HG03103 (cell line): ENCODE measurements at regions not wholly inside any gene's neighbourhood (a gene's known extent, or its start where the extent isn't known, plus 50 kb on each side); places are given as distances from the start of the nearest gene placed in this dataset.

Experiments
- ATAC-seq: cut with Tn5 transposase; IDR thresholded peaks from one replicate; pipeline ENCODE4 v1.9.1; 2021; ENCODE audit warnings: low read depth; ENCODE audit not compliant: unreplicated experiment

DNA sequence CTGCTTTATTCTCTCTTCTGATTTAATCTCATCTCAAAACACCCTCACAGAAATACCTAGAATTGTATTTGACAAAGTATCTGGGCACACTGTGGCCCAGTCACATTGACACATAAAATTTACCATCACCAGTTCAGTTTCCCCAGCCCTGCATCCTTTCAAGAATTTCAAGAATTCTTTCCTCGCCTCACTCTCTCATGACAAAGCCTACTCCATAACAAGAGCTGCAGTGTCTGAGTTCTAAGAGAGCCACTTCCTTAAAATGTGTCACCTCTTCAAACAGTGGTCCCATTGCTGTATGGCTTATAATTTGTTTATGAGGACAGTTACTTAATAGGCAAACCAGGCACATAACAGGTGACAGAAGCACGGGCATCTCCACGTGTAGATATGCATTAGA lies 90.9 kb upstream of the STK39 start:
- no peak for ATAC-seq

DNA sequence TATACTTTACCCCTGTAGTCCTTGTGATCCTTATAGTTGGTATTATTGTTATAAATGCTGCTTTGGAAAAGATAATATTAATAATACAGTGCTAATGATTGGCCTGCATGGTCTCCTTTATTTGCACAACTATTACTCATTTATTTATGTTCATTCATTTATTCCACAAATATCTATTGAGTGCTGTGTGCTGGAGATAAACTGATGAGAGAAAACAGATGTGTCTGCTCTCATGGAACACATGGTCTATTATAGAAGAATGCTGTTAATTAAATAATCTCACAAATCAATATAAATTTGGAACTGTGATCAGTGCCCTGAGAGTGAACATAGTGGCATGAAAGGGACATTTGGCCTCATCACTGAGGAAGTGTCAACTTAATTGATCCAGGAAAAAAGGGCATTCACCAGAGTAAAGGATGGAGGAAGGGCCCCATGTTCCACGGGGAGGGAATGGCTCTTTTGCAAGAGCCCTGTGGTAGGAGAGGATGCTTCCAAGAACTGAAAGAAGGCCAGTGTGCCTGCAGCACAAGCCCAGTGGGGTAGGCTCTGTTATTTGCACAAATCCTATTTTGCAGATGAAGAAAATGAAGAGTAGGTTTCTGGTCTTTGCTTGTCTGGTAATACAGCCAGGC lies 91.5 kb upstream of the STK39 start:
- no peak for ATAC-seq

DNA sequence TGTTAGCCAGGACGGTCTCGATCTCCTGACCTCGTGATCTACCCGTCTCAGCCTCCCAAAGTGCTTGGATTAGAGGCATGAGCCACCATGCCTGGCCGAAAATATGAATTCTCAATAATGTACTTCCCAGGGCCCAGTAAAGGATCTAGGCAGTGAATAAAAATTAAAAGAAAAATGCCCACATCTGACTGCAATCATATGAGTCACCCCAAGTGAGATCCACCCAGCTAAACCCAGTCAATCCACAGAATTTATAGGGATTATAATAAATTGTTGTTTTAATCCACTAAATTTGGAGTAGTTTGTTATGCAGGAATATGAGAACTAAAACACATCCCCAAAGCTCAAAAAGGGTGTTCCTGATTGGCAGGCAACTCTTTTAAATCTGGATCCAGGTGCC lies 93.5 kb upstream of the STK39 start:
- ATAC-seq: no peak

GRCh38 chr2:168343586-168343985 lies 96.2 kb upstream of the STK39 start:
- ATAC-seq: no peak

- no peak for ATAC-seq
Observed at GRCh38 chr2:168344706-168345105, 97.3 kb upstream of the STK39 start.

GRCh38 chr2:168345601-168346000 lies 98.2 kb upstream of the STK39 start:
- no peak for ATAC-seq

GRCh38 chr2:168346725-168347477 lies 99.5 kb upstream of the STK39 start:
- ATAC-seq: peak; percentile 64

DNA sequence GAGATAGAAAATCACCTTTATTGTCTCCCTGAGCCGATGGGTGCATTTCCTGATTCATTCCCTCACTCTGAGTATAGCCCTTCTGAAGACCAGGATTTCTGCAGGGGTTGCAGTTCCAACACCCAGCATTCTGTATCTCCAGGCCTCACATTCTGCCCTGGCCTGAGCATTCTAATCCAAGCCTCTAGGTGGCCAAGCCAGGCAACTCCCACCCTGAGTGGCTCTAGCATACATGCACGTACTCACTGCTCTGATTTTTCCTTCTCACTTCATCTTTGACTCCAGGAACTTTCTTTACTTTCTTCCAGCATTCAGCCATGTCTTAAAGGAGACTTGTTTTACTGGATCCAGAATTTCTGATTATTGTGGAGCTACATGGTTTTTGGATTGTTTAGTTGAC lies 100.7 kb upstream of the STK39 start:
- peak; percentile 60 for ATAC-seq

GRCh38 chr2:168350380-168350779 lies 103.0 kb upstream of the STK39 start:
- no peak for ATAC-seq

DNA sequence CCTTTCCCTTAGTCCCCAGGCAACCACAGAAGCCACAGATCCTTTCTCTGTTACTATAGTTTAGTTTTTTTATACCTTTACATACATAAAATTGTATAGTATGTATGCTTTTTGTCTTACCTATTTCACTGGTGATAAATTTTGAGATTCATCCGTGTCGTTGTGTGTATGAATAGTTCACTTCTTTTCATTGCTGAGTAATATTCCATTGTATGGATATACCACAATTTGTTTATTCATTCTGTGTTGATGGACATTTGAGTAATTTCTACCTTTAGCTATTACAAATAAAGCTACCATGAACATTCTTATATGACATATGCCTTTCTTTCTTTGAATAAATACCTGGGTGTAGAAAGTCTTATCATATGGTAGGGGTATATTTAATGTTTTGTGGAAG lies 102.8 kb upstream of the CERS6 start:
- no peak for ATAC-seq

GRCh38 chr2:168354499-168354898 lies 101.6 kb upstream of the CERS6 start:
- no peak for ATAC-seq

- ATAC-seq: no peak
Observed at GRCh38 chr2:168355121-168355520, 101.0 kb upstream of the CERS6 start.

GRCh38 chr2:168355779-168356476 lies 100.1 kb upstream of the CERS6 start:
- no peak for ATAC-seq

GRCh38 chr2:168356477-168356835 lies 99.6 kb upstream of the CERS6 start:
- ATAC-seq: no peak

DNA sequence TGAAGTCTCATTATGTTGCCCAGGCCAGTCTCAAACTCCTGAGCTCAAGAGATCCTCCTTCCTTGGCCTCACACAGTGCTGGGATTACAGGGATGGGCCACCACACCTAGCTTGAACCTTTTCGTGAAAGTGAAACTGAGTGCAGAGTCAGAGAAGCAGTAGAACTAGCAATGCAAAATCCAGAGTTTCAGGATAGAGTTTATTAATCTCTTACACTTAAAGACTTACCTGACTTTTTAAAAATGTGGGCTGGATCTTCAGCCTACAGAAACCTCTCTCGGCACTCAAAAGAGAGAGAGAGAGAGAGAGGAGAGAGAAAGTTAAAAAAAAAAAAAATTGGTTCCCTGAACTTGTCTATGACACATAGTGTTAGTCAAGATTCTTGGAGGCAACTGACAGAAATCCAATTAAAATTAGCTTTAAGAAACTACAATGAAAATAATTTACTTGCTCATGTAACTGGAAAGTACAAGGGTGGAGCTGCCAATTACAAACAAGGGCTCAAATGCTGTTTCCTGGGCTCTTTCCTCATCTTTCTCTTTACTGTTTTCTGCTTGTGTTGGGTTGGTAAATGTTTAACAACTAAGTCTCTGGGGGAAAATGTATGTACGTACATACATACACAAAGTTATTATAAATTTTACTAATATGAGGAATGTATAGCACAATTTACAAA lies 98.1 kb upstream of the CERS6 start:
- ATAC-seq: no peak

- no peak for ATAC-seq
Observed at GRCh38 chr2:168359082-168359481, 97.0 kb upstream of the CERS6 start.

DNA sequence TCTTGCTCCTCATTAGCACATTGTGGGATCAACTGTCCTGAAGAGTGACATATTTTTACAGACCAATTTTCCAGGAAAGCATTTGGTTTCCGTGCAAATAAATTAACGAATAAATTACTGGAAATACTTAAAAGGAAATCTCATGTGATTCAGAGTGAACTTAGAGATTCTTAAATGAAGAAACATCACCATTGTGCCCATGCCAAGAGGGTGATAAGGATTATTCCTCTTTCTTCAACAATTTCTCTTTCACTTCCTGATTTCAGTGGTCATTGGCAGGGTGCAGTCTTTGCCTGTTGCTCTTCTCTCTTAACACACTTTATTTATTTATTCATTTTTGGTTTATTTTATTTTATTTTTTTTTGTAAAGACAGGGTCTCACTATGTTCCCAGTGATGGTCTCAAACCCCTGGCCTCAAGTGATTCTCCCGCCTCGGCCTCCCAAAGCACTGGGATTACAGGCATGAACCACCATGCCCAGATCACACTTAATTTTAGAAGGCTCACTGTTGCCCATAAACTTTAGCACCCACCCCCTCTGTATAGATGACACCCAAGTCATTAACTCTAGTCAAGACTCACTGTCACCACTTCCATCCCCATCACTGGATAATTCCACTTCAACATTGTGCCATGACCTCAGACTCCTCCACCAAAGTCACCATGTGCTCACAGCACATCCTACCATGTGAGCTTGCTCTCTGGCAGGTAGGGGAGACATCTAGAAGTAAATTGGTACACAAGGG lies 92.6 kb upstream of the CERS6 start:
- ATAC-seq: no peak

DNA sequence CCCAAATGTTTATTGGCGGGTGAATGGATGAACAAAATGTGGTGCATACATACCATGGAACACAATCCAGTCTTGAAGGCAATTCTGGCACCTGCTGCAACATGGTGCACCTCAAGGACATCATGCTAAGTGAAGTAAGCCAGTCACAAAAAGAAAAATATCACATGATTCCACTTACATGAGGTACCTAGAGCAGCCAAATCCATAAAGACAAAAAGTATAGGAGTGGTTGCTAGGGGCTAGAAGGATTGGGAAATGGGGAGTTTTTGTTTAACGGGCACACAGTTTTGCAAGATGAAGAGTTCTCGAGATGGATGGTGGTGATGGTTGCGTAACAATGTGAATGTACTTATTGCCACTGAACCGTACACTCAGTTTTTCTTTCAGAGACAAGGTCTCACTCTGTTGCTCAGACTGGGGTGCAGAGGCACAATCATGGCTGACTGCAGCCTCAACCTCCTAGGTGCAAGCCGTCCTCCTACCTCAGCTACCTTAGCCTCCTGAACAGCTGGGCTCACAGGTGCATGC lies 90.9 kb upstream of the CERS6 start:
- no peak for ATAC-seq

DNA sequence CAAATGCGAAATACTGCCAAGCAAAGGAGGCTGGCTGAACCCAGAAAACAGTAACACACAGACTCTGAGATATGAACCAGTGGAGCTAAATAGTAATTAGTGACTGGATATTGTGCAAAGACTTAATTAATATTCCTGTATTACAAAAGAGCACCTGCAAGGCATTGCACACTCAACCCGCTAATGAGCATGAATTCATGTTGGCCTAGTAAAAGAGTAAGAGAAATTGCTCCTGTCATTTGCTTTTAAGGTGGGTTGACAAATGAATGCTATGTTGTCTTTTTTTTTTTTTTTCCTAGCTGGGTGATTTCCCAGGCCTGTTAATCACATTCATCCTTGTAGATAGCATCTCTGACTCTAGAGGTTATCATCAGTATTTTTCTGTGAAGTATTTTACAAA lies 87.0 kb upstream of the CERS6 start:
- no peak for ATAC-seq

- peak; percentile 75 for ATAC-seq
Observed at GRCh38 chr2:168371273-168372019, 84.6 kb upstream of the CERS6 start.
